ENCODE measurements at regions not wholly inside any gene's neighbourhood (a gene's known extent, or its start where the extent isn't known, plus 50 kb on each side); places are given as distances from the start of the nearest gene placed in this dataset.
A peak's percentile ranks its signal among the peaks of the same experiment; 100 is the strongest.

- Histone ChIP-seq H3K27me3 (ENCODE audit: insufficient read depth, low read length, poor library complexity, severe bottlenecking) (no peaks in the 10 kb centered on the region), H3K9me3 (ENCODE audit: insufficient read depth, low read depth, low read length) (no peaks in the 10 kb centered on the region), H3K4me1 (ENCODE audit: insufficient read depth, low read length, poor library complexity, severe bottlenecking) (no peaks in the 10 kb centered on the region), H3K9ac (ENCODE audit: low read depth, low read length, poor library complexity, severe bottlenecking) (no peak overlapping the region), H3K36me3 (ENCODE audit: insufficient read depth, low read length) (no peaks in the 10 kb centered on the region), H3K9me2 (replicated peaks; ENCODE audit: low read depth, low read length) (no peaks in the 10 kb centered on the region), H2AFZ (ENCODE audit: low read length) (no peak overlapping the region), H3F3A (ENCODE audit: low read depth) (no peaks in the 10 kb centered on the region), H3K79me2 (ENCODE audit: insufficient read depth, low read length) (no peaks in the 10 kb centered on the region), H3K4me3 (ENCODE audit: low read length, poor library complexity, severe bottlenecking) (no peak overlapping the region), H4K20me1 (ENCODE audit: insufficient read depth, low read length, poor library complexity, severe bottlenecking) (no peaks in the 10 kb centered on the region), H3K4me2 (ENCODE audit: low read depth, low read length, poor library complexity, severe bottlenecking) (no peak overlapping the region)
- TF ChIP-seq EZH2phosphoT487 (IDR thresholded peaks at IDR 0.05; ENCODE audit: borderline replicate concordance) (no peak), CTCF (conservative IDR thresholded peaks at IDR 0.05; ENCODE audit: low read length) (peak; percentile 26; the same call in 1 of the 2 replicates)
Observed at GRCh38 chrX:117743469-117744251, 372.9 kb downstream of the KLHL13 start.

- Histone ChIP-seq H3K36me3 (ENCODE audit: insufficient read depth, low read length) (no peaks in the 10 kb centered on the region), H2AFZ (ENCODE audit: low read length) (no peak overlapping the region), H3K4me3 (ENCODE audit: low read length, poor library complexity, severe bottlenecking) (no peak overlapping the region), H3K79me2 (ENCODE audit: insufficient read depth, low read length) (no peaks in the 10 kb centered on the region), H3K4me2 (ENCODE audit: low read depth, low read length, poor library complexity, severe bottlenecking) (no peak overlapping the region), H3K4me1 (ENCODE audit: insufficient read depth, low read length, poor library complexity, severe bottlenecking) (no peaks in the 10 kb centered on the region), H3K9me3 (ENCODE audit: insufficient read depth, low read depth, low read length) (no peaks in the 10 kb centered on the region), H3K27me3 (ENCODE audit: insufficient read depth, low read length, poor library complexity, severe bottlenecking) (no peaks in the 10 kb centered on the region), H4K20me1 (ENCODE audit: insufficient read depth, low read length, poor library complexity, severe bottlenecking) (no peaks in the 10 kb centered on the region), H3F3A (ENCODE audit: low read depth) (no peaks in the 10 kb centered on the region), H3K9me2 (replicated peaks; ENCODE audit: low read depth, low read length) (no peaks in the 10 kb centered on the region), H3K9ac (ENCODE audit: low read depth, low read length, poor library complexity, severe bottlenecking) (no peak overlapping the region)
- TF ChIP-seq CTCF (conservative IDR thresholded peaks at IDR 0.05; ENCODE audit: low read length) (no peak), EZH2phosphoT487 (IDR thresholded peaks at IDR 0.05; ENCODE audit: borderline replicate concordance) (no peak)
Observed at GRCh38 chrX:117713411-117713810, 403.2 kb downstream of the KLHL13 start.

- TF ChIP-seq EZH2phosphoT487 (IDR thresholded peaks at IDR 0.05; ENCODE audit: borderline replicate concordance) = no peak
- no peak for TF ChIP-seq CTCF (conservative IDR thresholded peaks at IDR 0.05; ENCODE audit: low read length)
- Histone ChIP-seq H3K36me3 (ENCODE audit: insufficient read depth, low read length) (no peaks in the 10 kb centered on the region), H3K4me2 (ENCODE audit: low read depth, low read length, poor library complexity, severe bottlenecking) (no peak overlapping the region), H3K4me3 (ENCODE audit: low read length, poor library complexity, severe bottlenecking) (no peak overlapping the region), H3K9me2 (replicated peaks; ENCODE audit: low read depth, low read length) (no peaks in the 10 kb centered on the region), H3K4me1 (ENCODE audit: insufficient read depth, low read length, poor library complexity, severe bottlenecking) (no peaks in the 10 kb centered on the region), H3K27me3 (ENCODE audit: insufficient read depth, low read length, poor library complexity, severe bottlenecking) (no peaks in the 10 kb centered on the region), H4K20me1 (ENCODE audit: insufficient read depth, low read length, poor library complexity, severe bottlenecking) (no peaks in the 10 kb centered on the region), H3K79me2 (ENCODE audit: insufficient read depth, low read length) (no peaks in the 10 kb centered on the region), H3F3A (ENCODE audit: low read depth) (no peaks in the 10 kb centered on the region), H2AFZ (ENCODE audit: low read length) (no peak overlapping the region), H3K9ac (ENCODE audit: low read depth, low read length, poor library complexity, severe bottlenecking) (no peak overlapping the region), H3K9me3 (ENCODE audit: insufficient read depth, low read depth, low read length) (no peaks in the 10 kb centered on the region)
Observed at GRCh38 chrX:117711782-117712181, 404.8 kb downstream of the KLHL13 start.
